NCI-H1105 treated with DMSO at 0.1 percent for 48 hours (cell line): ENCODE measurements at regions not wholly inside any gene's neighbourhood (a gene's known extent, or its start where the extent isn't known, plus 50 kb on each side); places are given as distances from the start of the nearest gene placed in this dataset.
A peak's percentile ranks its signal among the peaks of the same experiment; 100 is the strongest.
"Not testable (repeated sequence)": the region's sequence is repeated elsewhere in the genome, so short reads cannot be mapped to it uniquely, and the experiment has no call there.

ENCODE experiments used
- DNase-seq: peaks from one replicate; lab custom pipeline; 2025; lab: John Stamatoyannopoulos, UW

- no peak for DNase-seq
Observed at GRCh38 chr3:175956964-175957363, 1097.8 kb downstream of the NAALADL2 start.

GRCh38 chr3:175951047-175951694 is 1092.0 kb downstream of the NAALADL2 start:
- DNase-seq: no peak

- peak; percentile 97 for DNase-seq
Observed at GRCh38 chr3:175948041-175948440, 1088.9 kb downstream of the NAALADL2 start.

DNA sequence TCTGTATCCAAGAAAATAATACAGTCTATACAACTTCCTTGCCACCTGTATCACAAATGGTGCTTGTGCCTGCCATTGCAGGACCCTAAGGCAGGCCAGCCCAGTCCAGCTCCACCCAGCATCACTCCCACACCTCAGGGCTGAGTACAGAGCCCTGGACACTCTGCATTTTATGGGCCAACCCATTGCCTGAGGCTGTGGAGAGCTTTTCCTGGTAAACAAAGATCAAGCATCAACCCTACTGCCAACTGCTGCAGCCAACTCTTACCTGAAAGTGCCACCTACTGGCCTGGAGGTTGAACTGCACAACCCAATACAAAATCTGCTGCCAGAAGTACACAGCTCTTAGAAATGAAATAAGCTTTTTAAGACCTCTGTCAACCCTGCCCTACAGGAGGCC is 1082.2 kb downstream of the NAALADL2 start:
- no peak for DNase-seq

- DNase-seq: no peak
Observed at GRCh38 chr3:175940881-175941280, 1081.7 kb downstream of the NAALADL2 start.

GRCh38 chr3:175940243-175940642 is 1081.1 kb downstream of the NAALADL2 start:
- DNase-seq: no peak

DNA sequence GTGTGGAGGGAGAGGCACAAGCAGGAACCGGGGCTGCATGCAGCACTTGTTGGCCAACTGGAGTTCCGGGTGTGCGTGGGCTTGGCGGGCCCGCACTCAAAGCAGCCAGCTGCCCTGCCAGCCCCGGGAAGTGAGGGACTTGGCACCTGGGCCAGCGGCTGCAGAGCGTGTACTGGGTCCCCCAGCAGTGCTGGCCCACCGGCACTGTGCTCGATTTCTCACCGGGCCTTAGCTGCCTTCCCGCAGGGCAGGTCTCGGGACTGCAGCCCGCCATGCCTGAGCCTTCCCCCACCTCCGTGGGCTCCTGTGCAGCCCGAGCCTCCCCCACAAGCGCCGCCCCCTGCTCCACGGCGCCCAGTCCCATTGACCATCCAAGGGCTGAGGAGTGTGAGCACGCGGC is 1078.2 kb downstream of the NAALADL2 start:
- not testable (repeated sequence) for DNase-seq

- no peak for DNase-seq
Observed at GRCh38 chr3:175932586-175932985, 1073.5 kb downstream of the NAALADL2 start.

DNA sequence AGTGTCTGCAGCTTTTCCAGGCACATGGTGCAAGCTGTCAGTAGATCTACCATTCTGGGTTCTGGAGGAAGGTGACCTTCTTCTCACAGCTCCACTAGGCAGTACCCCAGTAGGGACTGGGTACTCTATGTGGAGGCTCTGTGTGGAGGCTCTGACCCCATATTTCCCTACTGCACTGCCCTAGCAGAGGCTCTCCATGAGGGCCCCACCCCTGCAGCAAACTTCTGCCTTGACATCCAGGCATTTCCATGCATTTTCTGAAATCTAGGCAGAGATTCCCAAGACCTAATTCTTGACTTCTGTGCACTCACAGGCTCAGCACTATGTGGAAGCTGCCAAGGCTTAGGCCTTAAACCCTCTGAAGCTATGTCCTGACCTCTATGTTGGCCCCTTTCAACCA is 1060.0 kb downstream of the NAALADL2 start:
- DNase-seq: no peak

DNA sequence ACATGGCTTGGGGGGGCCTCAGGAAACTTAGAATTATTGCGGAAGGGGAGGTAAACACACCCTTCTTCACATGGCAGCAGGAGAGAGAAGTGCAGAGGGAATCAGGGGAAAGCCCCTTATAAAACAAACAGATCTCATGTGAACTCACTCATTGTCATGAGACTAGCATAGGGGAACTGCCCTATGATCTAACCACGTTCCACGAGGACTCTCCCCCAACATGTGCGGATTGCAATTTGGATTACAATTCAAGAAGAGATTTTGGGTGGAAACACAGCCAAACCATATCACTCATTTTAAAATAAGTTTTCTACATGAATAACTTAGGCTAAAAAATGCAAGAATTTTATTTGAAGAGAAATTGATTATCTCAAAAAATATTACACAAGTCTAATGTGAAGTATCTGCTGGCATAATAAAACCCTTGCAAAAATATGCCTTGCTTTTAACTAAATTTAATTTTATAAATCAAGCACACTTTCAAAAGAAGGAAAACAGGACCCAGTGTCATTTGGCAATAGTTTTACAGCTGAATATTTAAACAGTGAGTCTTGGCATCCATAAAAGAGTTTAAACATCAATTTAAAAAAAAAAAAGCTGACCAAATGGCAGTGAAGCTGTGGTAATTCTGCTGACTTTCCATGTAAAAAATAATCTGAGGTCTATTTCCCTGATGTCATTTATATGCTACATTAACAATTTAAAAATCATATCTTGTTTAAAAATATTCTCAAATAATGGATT is 1057.2 kb downstream of the NAALADL2 start:
- no peak for DNase-seq

GRCh38 chr3:175914785-175915184 is 1055.7 kb downstream of the NAALADL2 start:
- DNase-seq: no peak

DNA sequence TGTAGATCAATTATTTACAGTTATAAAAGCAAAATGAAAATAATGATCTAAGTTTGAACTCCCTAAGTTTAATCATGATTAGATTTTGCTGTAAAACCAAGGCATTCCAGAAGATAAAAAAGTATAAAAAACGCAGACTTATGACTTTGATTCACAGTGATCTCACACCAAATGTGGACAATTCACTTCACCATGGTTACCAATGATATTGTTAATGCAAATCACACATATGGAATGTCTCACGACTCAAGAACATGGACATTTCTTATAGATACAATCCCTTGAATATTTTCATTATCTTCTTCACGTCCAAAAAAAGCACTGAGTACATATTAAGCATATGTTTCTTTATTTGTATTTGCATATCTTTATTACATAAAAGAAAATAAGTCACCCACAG is 1054.2 kb downstream of the NAALADL2 start:
- no peak for DNase-seq

DNA sequence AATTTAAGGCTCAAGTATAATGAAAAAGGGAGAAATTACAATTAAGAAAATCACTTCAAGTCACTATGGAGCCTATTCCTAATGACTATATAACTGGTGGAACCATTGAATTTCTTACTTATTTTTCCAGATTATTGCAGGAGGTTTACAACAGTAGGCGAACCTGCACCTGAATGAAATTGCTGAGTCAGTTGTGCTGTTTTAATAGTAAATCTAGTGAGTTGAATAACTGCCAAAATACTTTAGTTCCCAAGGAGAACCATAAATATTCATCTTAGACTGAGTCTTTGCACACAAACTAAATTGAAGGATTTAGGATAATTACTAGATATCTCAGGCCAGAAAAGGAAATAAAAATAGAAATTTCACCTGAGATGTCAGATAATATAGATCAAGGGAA is 1052.8 kb downstream of the NAALADL2 start:
- DNase-seq: peak; percentile 40

DNA sequence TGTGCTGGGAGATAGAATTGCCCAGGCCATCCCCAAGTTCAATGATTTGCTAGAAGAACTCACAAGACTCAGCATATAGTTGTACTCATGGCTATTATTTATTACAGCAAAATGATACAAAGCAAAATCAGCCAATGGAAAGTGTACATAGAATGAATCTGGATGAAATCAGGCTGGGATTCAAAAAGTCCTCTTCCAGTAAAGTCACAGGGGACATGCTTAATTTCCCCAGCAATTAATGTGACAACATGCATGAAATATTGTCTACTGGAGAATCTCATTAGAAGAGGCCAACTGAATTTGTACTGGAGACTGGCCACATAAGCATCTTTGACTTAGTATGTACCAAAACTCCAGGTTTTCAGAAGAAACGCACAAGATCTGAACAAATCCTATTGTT is 1043.1 kb downstream of the NAALADL2 start:
- no peak for DNase-seq

DNA sequence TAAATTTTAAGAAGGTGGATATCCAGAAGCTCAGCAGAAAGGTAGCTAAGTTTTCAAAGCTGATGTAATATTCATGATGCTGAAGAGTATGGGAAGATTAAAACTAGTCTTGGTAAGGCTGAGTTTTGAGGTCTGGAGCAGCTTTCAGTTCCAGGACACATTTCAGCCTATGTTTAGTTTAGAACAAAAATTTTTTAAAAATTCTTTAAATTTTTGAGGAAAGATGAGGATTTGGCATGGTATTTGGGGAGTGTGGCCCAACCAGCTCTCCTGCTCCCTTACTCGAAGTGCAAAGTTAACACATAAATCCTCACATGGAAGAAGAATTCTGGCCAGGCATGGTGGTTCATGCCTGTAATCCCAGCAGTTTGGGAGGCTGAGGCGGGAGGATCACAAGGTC is 1039.1 kb downstream of the NAALADL2 start:
- DNase-seq: no peak

GRCh38 chr3:175896655-175897054 is 1037.5 kb downstream of the NAALADL2 start:
- no peak for DNase-seq

GRCh38 chr3:175895731-175896130 is 1036.6 kb downstream of the NAALADL2 start:
- no peak for DNase-seq

- DNase-seq: no peak
Observed at GRCh38 chr3:175893566-175893965, 1034.4 kb downstream of the NAALADL2 start.

- DNase-seq: no peak
Observed at GRCh38 chr3:175890066-175890465, 1030.9 kb downstream of the NAALADL2 start.

GRCh38 chr3:175885231-175885766 is 1026.2 kb downstream of the NAALADL2 start:
- DNase-seq: no peak

DNA sequence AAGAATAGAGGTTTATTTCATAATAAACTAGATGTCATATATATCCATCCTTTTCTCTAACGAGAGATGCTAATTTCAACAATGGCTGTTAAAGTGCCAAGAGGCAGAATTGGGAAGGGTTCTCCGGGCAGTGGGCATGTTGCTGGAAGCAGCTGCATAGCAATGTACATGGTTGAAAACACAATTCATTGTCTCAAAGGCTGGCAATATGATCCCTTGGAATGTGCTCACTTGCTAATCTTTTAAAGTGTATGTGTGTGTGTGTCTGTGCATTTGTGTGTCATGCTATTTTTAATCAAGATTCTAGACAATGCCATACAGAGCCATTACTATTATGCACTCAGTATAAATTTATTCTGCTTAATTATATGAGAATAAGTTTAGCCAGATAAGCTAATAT is 1020.3 kb downstream of the NAALADL2 start:
- no peak for DNase-seq

DNA sequence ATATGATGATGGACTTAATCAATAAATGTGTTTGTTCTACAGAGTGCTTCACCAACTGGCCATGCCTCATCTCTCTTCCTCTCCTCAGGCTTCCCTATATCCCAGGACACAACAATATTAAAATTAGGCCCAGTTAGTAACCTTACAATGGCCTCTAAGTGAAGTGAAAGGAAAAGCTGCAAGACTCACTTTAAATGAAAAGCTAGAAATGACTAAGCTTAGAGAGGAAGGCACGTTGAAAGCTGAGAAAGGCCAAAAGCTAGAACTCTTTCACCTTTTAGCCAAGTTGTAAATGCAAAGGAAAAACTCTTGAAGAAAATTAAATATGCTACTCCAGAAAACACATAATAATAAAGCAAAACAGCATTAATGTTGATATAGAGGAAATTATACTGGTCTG is 1010.3 kb downstream of the NAALADL2 start:
- no peak for DNase-seq

- no peak for DNase-seq
Observed at GRCh38 chr3:175868626-175869025, 1009.5 kb downstream of the NAALADL2 start.

GRCh38 chr3:175865724-175866123 is 1006.6 kb downstream of the NAALADL2 start:
- DNase-seq: no peak
